ENCODE measurements at regions not wholly inside any gene's neighbourhood (a gene's known extent, or its start where the extent isn't known, plus 50 kb on each side); places are given as distances from the start of the nearest gene placed in this dataset.

DNA sequence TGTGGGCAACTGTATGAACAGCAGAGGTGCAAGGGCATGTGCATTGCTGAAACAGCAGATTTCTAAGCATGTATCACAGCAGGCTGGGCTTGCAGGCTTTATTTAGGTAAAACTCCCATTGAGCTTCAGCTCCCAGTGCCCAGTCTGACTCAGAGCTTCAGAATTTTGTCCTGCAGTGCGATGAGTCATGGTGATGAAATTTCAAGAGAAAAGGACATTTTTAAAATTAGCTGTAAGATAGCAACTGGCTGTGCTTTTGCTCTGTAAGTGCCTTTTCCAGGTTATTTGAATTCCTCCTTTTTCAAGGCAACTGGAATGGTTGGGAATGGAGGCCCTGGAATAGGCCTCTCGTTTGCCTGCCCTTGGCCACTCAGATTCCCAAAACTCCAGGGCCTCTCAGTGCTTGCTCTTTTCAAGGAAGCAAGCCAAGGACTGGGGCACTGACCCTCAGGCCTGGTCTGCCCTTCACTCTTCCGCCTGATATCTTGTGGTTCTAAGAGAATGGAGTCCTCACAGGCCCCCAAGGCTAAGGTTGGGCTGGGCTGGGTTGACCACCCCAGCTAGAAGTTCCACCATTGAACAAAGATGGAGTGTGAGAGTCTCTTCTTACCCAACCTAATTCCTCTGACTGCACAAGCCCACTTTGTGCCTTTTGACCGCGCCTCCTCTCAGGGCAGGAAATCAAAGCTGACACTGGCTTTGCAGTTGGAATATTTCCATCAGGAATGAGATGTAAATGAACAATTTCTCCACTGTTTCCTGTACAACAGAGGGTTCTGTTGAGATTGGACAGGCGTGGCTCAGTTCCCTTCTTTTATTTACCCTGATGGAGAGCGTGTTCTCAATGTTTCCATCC, 59.5 kb upstream of the PRSS23 start:
- no peak overlapping the region for H3K4me2 ChIP-seq (replicated peaks; ENCODE audit: low read depth, low read length, poor library complexity, severe bottlenecking)
- no peaks in the 10 kb centered on the region for H3K27me3 ChIP-seq (replicated peaks in 1 of 4; ENCODE audit: control extremely low read depth in 1 of 4, control insufficient read depth in 3 of 4, insufficient read depth in 4 of 4, low read length in 3 of 4)
- H3K4me3 ChIP-seq (ENCODE audit: control extremely low read depth in 1 of 5, extremely low read depth in 1 of 5, insufficient read depth in 1 of 5, low read depth in 2 of 5, low read length in 4 of 5): no peak overlapping the region
- TF ChIP-seq EZH2 (IDR thresholded peaks at IDR 0.05; ENCODE audit: borderline replicate concordance, insufficient read depth, low read depth, low read length, poor library complexity, severe bottlenecking): no peak
- TF ChIP-seq, protein P1, sequence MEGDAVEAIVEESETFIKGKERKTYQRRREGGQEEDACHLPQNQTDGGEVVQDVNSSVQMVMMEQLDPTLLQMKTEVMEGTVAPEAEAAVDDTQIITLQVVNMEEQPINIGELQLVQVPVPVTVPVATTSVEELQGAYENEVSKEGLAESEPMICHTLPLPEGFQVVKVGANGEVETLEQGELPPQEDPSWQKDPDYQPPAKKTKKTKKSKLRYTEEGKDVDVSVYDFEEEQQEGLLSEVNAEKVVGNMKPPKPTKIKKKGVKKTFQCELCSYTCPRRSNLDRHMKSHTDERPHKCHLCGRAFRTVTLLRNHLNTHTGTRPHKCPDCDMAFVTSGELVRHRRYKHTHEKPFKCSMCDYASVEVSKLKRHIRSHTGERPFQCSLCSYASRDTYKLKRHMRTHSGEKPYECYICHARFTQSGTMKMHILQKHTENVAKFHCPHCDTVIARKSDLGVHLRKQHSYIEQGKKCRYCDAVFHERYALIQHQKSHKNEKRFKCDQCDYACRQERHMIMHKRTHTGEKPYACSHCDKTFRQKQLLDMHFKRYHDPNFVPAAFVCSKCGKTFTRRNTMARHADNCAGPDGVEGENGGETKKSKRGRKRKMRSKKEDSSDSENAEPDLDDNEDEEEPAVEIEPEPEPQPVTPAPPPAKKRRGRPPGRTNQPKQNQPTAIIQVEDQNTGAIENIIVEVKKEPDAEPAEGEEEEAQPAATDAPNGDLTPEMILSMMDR (IDR thresholded peaks at IDR 0.05): no peak
- no peak overlapping the region for H3K9ac ChIP-seq (ENCODE audit: low read length)
- no peaks in the 10 kb centered on the region for H3K27me3 Mint-ChIP-seq
- intact Hi-C loops (cut with micrococcal nuclease): no loop called here
- no peaks in the 10 kb centered on the region for H3K9me3 ChIP-seq (ENCODE audit: control extremely low read depth in 1 of 3, control insufficient read depth in 2 of 3, insufficient read depth in 1 of 3, low read length in 2 of 3)
- ChIA-PET POLR2A (no interaction called here), CTCF (no interaction called here)
- H3K27ac Mint-ChIP-seq: no peak overlapping the region
- DNase-seq (no peak), ATAC-seq (ENCODE audit: low read depth) (no peak)
- no peaks in the 10 kb centered on the region for H4K20me1 ChIP-seq (ENCODE audit: control insufficient read depth, insufficient read depth, low read length, poor library complexity, severe bottlenecking)
- H3K9me3 Mint-ChIP-seq (ENCODE audit: insufficient read depth): no peaks in the 10 kb centered on the region
- H3K27ac ChIP-seq (ENCODE audit: low read length in 2 of 2): no peak overlapping the region
- H3K4me3 Mint-ChIP-seq: no peak overlapping the region
- no peaks in the 10 kb centered on the region for H3K79me2 ChIP-seq (ENCODE audit: control insufficient read depth, insufficient read depth, low read length)
- H3K4me1 ChIP-seq (ENCODE audit: control insufficient read depth in 2 of 2, insufficient read depth in 2 of 2, low read length in 2 of 2): no peaks in the 10 kb centered on the region
- H3K36me3 ChIP-seq (replicated peaks in 1 of 2; ENCODE audit: control extremely low read depth in 1 of 2, control insufficient read depth in 1 of 2, extremely low read depth in 1 of 2, insufficient read depth in 2 of 2, low read length in 1 of 2): no peaks in the 10 kb centered on the region
- WGBS (ENCODE audit: insufficient coverage): 86% methylated on average over 3 of the region's 7 CpGs
- H2AFZ ChIP-seq (ENCODE audit: insufficient read depth, low read depth, low read length, poor library complexity, severe bottlenecking): no peak overlapping the region
- no peaks in the 10 kb centered on the region for H3K4me1 Mint-ChIP-seq

DNA sequence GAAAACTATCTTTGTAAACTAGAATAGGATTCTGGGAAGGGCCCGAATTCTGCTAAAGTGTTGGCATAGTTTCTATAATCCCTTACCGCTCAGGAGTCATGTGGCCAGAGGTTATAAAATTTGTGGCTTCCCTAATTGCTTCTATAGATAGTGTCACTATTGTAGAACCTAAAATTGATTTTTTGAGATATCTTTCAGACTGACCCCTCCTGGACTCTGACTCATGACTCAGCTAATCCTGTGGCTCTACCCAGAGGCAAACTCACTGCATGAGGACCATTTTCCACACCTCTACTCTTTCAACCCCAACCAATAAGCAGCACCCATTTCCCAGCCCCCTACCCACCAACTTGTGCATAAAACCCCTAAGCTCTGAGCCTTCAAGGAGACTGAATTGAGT, 61.8 kb upstream of the PRSS23 start:
- Mint-ChIP-seq H3K9me3 (ENCODE audit: insufficient read depth) (no peaks in the 10 kb centered on the region), H3K4me3 (no peak overlapping the region), H3K27ac (no peak overlapping the region), H3K4me1 (no peaks in the 10 kb centered on the region), H3K27me3 (no peaks in the 10 kb centered on the region)
- ATAC-seq (ENCODE audit: low read depth) (no peak), DNase-seq (no peak)
- no peaks in the 10 kb centered on the region for H3K27me3 ChIP-seq (replicated peaks in 1 of 4; ENCODE audit: control extremely low read depth in 1 of 4, control insufficient read depth in 3 of 4, insufficient read depth in 4 of 4, low read length in 3 of 4)
- H3K79me2 ChIP-seq (ENCODE audit: control insufficient read depth, insufficient read depth, low read length): no peaks in the 10 kb centered on the region
- intact Hi-C loops (cut with micrococcal nuclease): no loop called here
- no peaks in the 10 kb centered on the region for H4K20me1 ChIP-seq (ENCODE audit: control insufficient read depth, insufficient read depth, low read length, poor library complexity, severe bottlenecking)
- CTCF ChIA-PET: no interaction called here
- no peak overlapping the region for H3K9ac ChIP-seq (ENCODE audit: low read length)
- H3K4me2 ChIP-seq (replicated peaks; ENCODE audit: low read depth, low read length, poor library complexity, severe bottlenecking): no peak overlapping the region
- H3K4me3 ChIP-seq (ENCODE audit: control extremely low read depth in 1 of 5, extremely low read depth in 1 of 5, insufficient read depth in 1 of 5, low read depth in 2 of 5, low read length in 4 of 5): no peak overlapping the region
- TF ChIP-seq, protein P1 (IDR thresholded peaks at IDR 0.05): no peak
- TF ChIP-seq EZH2 (IDR thresholded peaks at IDR 0.05; ENCODE audit: borderline replicate concordance, insufficient read depth, low read depth, low read length, poor library complexity, severe bottlenecking): no peak
- no peaks in the 10 kb centered on the region for H3K36me3 ChIP-seq (replicated peaks in 1 of 2; ENCODE audit: control extremely low read depth in 1 of 2, control insufficient read depth in 1 of 2, extremely low read depth in 1 of 2, insufficient read depth in 2 of 2, low read length in 1 of 2)
- H2AFZ ChIP-seq (ENCODE audit: insufficient read depth, low read depth, low read length, poor library complexity, severe bottlenecking): no peak overlapping the region
- WGBS (ENCODE audit: insufficient coverage): no CpG with 5 or more reads among the region's 2 CpGs
- no peak overlapping the region for H3K27ac ChIP-seq (ENCODE audit: low read length in 2 of 2)
- no peaks in the 10 kb centered on the region for H3K4me1 ChIP-seq (ENCODE audit: control insufficient read depth in 2 of 2, insufficient read depth in 2 of 2, low read length in 2 of 2)
- no peaks in the 10 kb centered on the region for H3K9me3 ChIP-seq (ENCODE audit: control extremely low read depth in 1 of 3, control insufficient read depth in 2 of 3, insufficient read depth in 1 of 3, low read length in 2 of 3)
- POLR2A ChIA-PET: no interaction called here
